Common myeloid progenitor, CD34-positive (primary cell): ENCODE measurements at regions not wholly inside any gene's neighbourhood (a gene's known extent, or its start where the extent isn't known, plus 50 kb on each side); places are given as distances from the start of the nearest gene placed in this dataset.

Experiments used
- CTCF ChIA-PET: fragments of 350-600 bp; sonication (Branson Sonifier 250); formaldehyde crosslinking; loops from one replicate; lab custom pipeline; 2021; ENCODE audit warnings: antibody characterized with exemption; lab: Charles Lee
- POLR2A ChIA-PET: fragments of 350-600 bp; sonication (Branson Sonifier 250); formaldehyde crosslinking; loops from one replicate; lab custom pipeline; 2021; ENCODE audit warnings: antibody characterized with exemption; lab: Charles Lee
- DNase-seq, 3 donors: peaks; one replicate each; pipeline versions ENCODE4 v3.0.0 to v3.0.0-alpha.2; 2013
- H3K27ac ChIP-seq, 2 experiments: 1 replicate in 1 of 2; 2 replicates in 1 of 2; pipeline ENCODE4 v1.7.0; 2013; ENCODE audit warnings: inconsistent platforms in 2 of 2, low read length in 2 of 2, mild to moderate bottlenecking in 2 of 2, low read depth in 1 of 2, moderate library complexity in 1 of 2; ENCODE audit not compliant: severe bottlenecking in 2 of 2, insufficient read depth in 1 of 2, poor library complexity in 1 of 2
- H3K27me3 ChIP-seq, 5 experiments: replicated peaks in 2 of 5; 1 replicate in 3 of 5; 2 replicates in 2 of 5; pipeline versions ENCODE4 v1.6.1 to v1.7.0; 2013; ENCODE audit warnings: low read length in 4 of 5, mild to moderate bottlenecking in 2 of 5, moderate library complexity in 2 of 5, inconsistent platforms in 1 of 5; ENCODE audit not compliant: insufficient read depth in 5 of 5, control insufficient read depth in 4 of 5
- H3K36me3 ChIP-seq, 4 experiments: 1 replicate in 2 of 4; 2 replicates in 2 of 4; pipeline versions ENCODE4 v1.6.1 to v1.7.0; 2013; ENCODE audit warnings: low read length in 3 of 4, control low read depth in 1 of 4, mild to moderate bottlenecking in 1 of 4; ENCODE audit not compliant: control insufficient read depth in 4 of 4, insufficient read depth in 4 of 4
- H3K4me1 ChIP-seq, 4 experiments: 1 replicate in 3 of 4; 2 replicates in 1 of 4; pipeline versions ENCODE4 v1.6.1 to v1.7.1; 2013; ENCODE audit warnings: low read length in 3 of 4, mild to moderate bottlenecking in 3 of 4, control low read depth in 1 of 4, inconsistent platforms in 1 of 4, moderate library complexity in 1 of 4; ENCODE audit not compliant: control insufficient read depth in 4 of 4, insufficient read depth in 4 of 4; ENCODE audit errors: control extremely low read depth in 1 of 4
- H3K4me3 ChIP-seq, 7 experiments: 1 replicate in 4 of 7; 2 replicates in 3 of 7; pipeline versions ENCODE4 v1.5.1 to v1.7.0; 2013; ENCODE audit warnings: mild to moderate bottlenecking in 7 of 7, low read length in 6 of 7, moderate library complexity in 6 of 7, inconsistent platforms in 2 of 7, low read depth in 2 of 7, control low read depth in 1 of 7; ENCODE audit not compliant: insufficient read depth in 4 of 7, control insufficient read depth in 1 of 7; ENCODE audit errors: extremely low read depth in 1 of 7
- H3K9me3 ChIP-seq, 5 experiments: 1 replicate in 4 of 5; 2 replicates in 1 of 5; pipeline versions ENCODE4 v1.6.1 to v1.7.1; 2013; ENCODE audit warnings: low read length in 4 of 5, mild to moderate bottlenecking in 2 of 5, inconsistent platforms in 1 of 5, low read depth in 1 of 5, moderate library complexity in 1 of 5; ENCODE audit not compliant: control insufficient read depth in 4 of 5, insufficient read depth in 2 of 5; ENCODE audit errors: control extremely low read depth in 1 of 5
- WGBS: methylation state at CpG from one replicate; pipeline ENCODE4 v1.1.5; 2013; ENCODE audit not compliant: insufficient coverage; 5-methylcytosine and 5-hydroxymethylcytosine counted together

- POLR2A ChIA-PET, result no interaction called here
- H3K27me3 ChIP-seq, result no peaks in the 10 kb centered on the region
- DNase-seq, result no peak
- H3K36me3 ChIP-seq, result no peaks in the 10 kb centered on the region
- 100% methylated on average over 2 of the region's 2 CpGs for WGBS
- CTCF ChIA-PET, result interaction anchor here (0.9 kb wide), 1 partner anchor 10 kb away, joined by 3 read pairs; no protein-coding TSS in a partner anchor
- H3K4me3 ChIP-seq, result no peak overlapping the region
- no peak overlapping the region for H3K27ac ChIP-seq
- H3K9me3 ChIP-seq, result peaks cover 0 to 4% (median 0%) of the 10 kb centered on the region in 5 experiments
- H3K4me1 ChIP-seq, result no peaks in the 10 kb centered on the region
These were observed 223.9 kb upstream of the RGPD4 start for GRCh38 chr2:107602801-107603200.

GRCh38 chr2:107607054-107607453, 219.6 kb upstream of the RGPD4 start:
- Histone ChIP-seq H3K4me1 (no peaks in the 10 kb centered on the region), H3K9me3 (peaks cover 0 to 4% (median 0%) of the 10 kb centered on the region in 5 experiments), H3K27ac (no peak overlapping the region), H3K27me3 (no peaks in the 10 kb centered on the region), H3K4me3 (no peak overlapping the region), H3K36me3 (no peaks in the 10 kb centered on the region)
- ChIA-PET POLR2A (no interaction called here), CTCF (no interaction called here)
- no peak for DNase-seq
- WGBS, result no CpG with 5 or more reads among the region's 1 CpG

DNA sequence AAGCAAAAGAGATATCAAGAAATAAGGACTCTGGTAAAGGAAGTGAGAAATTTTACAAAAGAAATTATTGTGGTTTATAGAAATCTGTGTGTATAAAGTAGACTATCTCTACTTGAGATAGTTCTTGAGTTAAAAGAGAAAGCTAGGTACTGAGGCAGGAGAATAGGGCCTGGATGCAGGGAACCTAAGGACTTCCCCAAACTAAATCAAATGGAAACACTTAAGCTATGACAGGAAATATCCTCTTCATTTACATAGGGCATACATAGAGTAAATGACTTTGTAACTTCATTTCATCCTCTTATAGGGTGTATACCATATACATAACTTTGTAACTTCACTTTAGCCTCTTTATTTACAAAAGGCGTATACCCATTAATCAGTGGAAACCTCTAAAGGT, 219.2 kb upstream of the RGPD4 start:
- WGBS, result 100% methylated on average over 1 of the region's 1 CpG
- Histone ChIP-seq H3K4me1 (no peaks in the 10 kb centered on the region), H3K36me3 (no peaks in the 10 kb centered on the region), H3K27ac (no peak overlapping the region), H3K9me3 (peaks cover 0 to 4% (median 0%) of the 10 kb centered on the region in 5 experiments), H3K4me3 (no peak overlapping the region), H3K27me3 (no peaks in the 10 kb centered on the region)
- DNase-seq, result no peak
- ChIA-PET CTCF (no interaction called here), POLR2A (no interaction called here)

DNA sequence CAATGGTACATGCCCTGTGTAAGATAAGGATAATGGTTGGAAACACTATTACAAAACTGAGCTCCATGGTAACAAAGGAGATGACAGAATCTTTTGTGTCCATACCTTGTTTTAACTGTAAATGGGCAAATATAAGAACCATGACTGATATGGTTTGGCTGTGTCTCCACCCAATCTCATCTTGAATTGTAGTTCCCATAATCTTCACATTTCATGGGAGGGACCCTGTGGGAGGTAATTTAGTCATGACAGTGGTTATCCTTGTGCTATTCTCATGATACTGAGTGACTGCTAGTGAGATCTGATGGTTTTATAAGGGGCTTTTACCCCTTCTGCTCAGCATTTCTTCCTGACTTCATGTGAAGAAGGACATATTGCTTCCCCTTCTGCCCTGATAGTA, 211.7 kb upstream of the RGPD4 start:
- Histone ChIP-seq H3K4me1 (no peaks in the 10 kb centered on the region), H3K9me3 (peaks cover 0 to 20% (median 0%) of the 10 kb centered on the region in 5 experiments)
- POLR2A ChIA-PET, result no interaction called here

DNA sequence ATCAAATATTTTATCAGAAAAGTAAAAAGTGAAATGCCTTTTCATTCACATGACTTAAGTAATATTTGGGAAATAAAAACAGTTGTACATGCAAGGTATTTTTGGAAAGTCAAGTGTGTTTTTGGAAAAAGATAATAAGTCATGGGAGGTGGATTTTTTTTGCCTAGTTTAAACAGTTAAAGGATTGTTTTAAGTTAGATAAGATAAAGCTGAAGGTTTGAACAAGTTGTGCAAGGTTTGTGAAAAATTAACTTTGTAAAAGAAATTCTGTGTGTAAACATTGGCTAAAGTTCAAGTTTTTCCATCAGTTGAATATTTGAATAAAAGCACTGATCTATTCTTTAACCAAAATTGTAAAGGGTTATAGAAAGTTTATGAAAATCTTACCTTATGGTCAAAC, 207.9 kb upstream of the RGPD4 start:
- ChIA-PET POLR2A (no interaction called here), CTCF (no interaction called here)
- no peak overlapping the region for H3K27ac ChIP-seq
- H3K36me3 ChIP-seq, result no peaks in the 10 kb centered on the region
- H3K9me3 ChIP-seq, result peaks cover 0 to 27% (median 0%) of the 10 kb centered on the region in 5 experiments
- no peaks in the 10 kb centered on the region for H3K4me1 ChIP-seq
- H3K4me3 ChIP-seq, result no peak overlapping the region
- DNase-seq, result no peak
- H3K27me3 ChIP-seq, result no peaks in the 10 kb centered on the region

More for the DNA sequence above, 211.7 kb upstream of the RGPD4 start:
- H3K27ac ChIP-seq, result no peak overlapping the region
- H3K36me3 ChIP-seq, result no peaks in the 10 kb centered on the region
- CTCF ChIA-PET, result no interaction called here
- H3K27me3 ChIP-seq, result no peaks in the 10 kb centered on the region
- DNase-seq, result no peak
- no peak overlapping the region for H3K4me3 ChIP-seq

- ChIA-PET POLR2A (no interaction called here), CTCF (no interaction called here)
- Histone ChIP-seq H3K9me3 (peaks cover 0 to 27% (median 0%) of the 10 kb centered on the region in 5 experiments), H3K36me3 (no peaks in the 10 kb centered on the region), H3K4me1 (no peaks in the 10 kb centered on the region), H3K27ac (no peak overlapping the region), H3K4me3 (no peak overlapping the region), H3K27me3 (no peaks in the 10 kb centered on the region)
- WGBS, result 96% methylated on average over 3 of the region's 5 CpGs
- no peak for DNase-seq
These were observed 205.2 kb upstream of the RGPD4 start for GRCh38 chr2:107621186-107622165.

DNA sequence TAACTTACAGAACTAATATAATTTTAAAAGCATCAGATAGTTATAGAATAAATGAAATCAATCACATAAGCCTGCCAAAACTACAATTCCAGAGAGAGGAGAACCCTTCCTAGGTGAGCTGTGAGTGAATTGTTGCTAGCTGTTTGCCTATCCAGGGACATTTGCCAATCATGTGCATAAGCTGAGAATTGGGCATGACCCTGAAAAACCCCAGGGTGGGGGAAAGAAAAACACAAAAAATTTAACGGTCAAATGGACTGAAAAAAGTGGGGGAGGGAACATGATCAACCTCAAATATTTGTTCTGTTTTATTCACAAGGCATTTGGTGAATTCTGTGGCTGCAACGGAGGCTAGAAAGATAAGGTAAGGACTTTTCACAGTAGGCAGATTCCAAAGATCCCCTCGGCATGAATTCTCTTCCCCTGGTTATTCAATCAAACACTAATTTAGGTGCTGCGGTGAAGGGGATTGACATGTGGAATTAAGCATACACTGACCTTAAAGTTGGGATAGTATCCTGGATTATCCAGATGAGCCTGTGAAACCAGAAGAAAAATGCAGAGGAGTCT, 203.9 kb upstream of the RGPD4 start:
- H3K27me3 ChIP-seq, result no peaks in the 10 kb centered on the region
- H3K27ac ChIP-seq, result no peak overlapping the region
- no peaks in the 10 kb centered on the region for H3K4me1 ChIP-seq
- no peaks in the 10 kb centered on the region for H3K36me3 ChIP-seq
- no peak overlapping the region for H3K4me3 ChIP-seq
- no peak for DNase-seq
- ChIA-PET CTCF (no interaction called here), POLR2A (no interaction called here)
- peaks cover 0 to 19% (median 0%) of the 10 kb centered on the region in 5 experiments for H3K9me3 ChIP-seq
- WGBS, result 93% methylated on average over 2 of the region's 4 CpGs
